PC-3 (cell line): ENCODE measurements at regions not wholly inside any gene's neighbourhood (a gene's known extent, or its start where the extent isn't known, plus 50 kb on each side); places are given as distances from the start of the nearest gene placed in this dataset.

Experiments used
- CTCF ChIP-seq: fragments of 300-600 bp; sonication (generic); conservative IDR thresholded peaks from 2 replicates; pipeline ENCODE4 v1.5.1; 2017; ENCODE audit warnings: antibody characterized with exemption, low read depth, mild to moderate bottlenecking, low read length
- EZH2 ChIP-seq: fragments of 300-600 bp; sonication (generic); IDR thresholded peaks from one replicate; pipeline ENCODE4 v1.6.1; 2017; ENCODE audit warnings: antibody characterized with exemption, mild to moderate bottlenecking, low read length; ENCODE audit not compliant: unreplicated experiment
- EZH2phosphoT487 ChIP-seq: fragments of 300-600 bp; sonication (generic); IDR thresholded peaks from 2 replicates; pipeline ENCODE4 v1.6.1; 2018; ENCODE audit warnings: mild to moderate bottlenecking, antibody characterized with exemption, low read length, borderline replicate concordance

GRCh38 chr7:149662591-149663095 is 110.7 kb downstream of the ZNF467 start:
- peak; percentile 75 for TF ChIP-seq CTCF
- no peak for TF ChIP-seq EZH2
- TF ChIP-seq EZH2phosphoT487, result no peak
